Testis (tissue), 2 donors: ENCODE measurements at regions not wholly inside any gene's neighbourhood (a gene's known extent, or its start where the extent isn't known, plus 50 kb on each side); places are given as distances from the start of the nearest gene placed in this dataset.

Experiments used
- DNase-seq: peaks from one replicate; pipeline ENCODE4 v3.0.0-alpha.2; 2019
- H3K27ac ChIP-seq, 2 donors: fragments of 200-600 bp; sonication (generic); one replicate each; pipeline ENCODE4 v1.5.1; 2019
- H3K27me3 ChIP-seq: fragments of 200-600 bp; sonication (generic); one replicate; pipeline ENCODE4 v1.5.1; 2019
- H3K36me3 ChIP-seq: fragments of 200-600 bp; sonication (generic); one replicate; pipeline ENCODE4 v1.5.1; 2017; ENCODE audit warnings: low read depth; ENCODE audit errors: missing control alignments
- H3K4me1 ChIP-seq: fragments of 200-600 bp; sonication (generic); one replicate; pipeline ENCODE4 v1.5.1; 2019
- H3K4me3 ChIP-seq, 2 donors: fragments of 200-600 bp; sonication (generic); one replicate each; pipeline ENCODE4 v1.5.1; 2017 to 2019
- H3K9me3 ChIP-seq: fragments of 200-600 bp; sonication (generic); one replicate; pipeline ENCODE4 v1.5.1; 2017
- POLR2A ChIP-seq: fragments of 450-650 bp; IDR thresholded peaks from one replicate; pipeline ENCODE4 v1.6.1; 2017; ENCODE audit warnings: antibody characterized with exemption, mild to moderate bottlenecking, moderate library complexity
- WGBS, 2 donors: methylation state at CpG; one replicate each; pipeline ENCODE4 v1.1.5; 2018; 5-methylcytosine and 5-hydroxymethylcytosine counted together
- intact Hi-C: fragments of 100-400 bp; cut with DNase I; formaldehyde crosslinking; loops from one replicate; pipeline ENCODE4 v1.15.1; 2023; ENCODE audit warnings: low total_unique reads
- TF ChIP-seq, protein P1 (sequence below), 3 experiments: fragments of 450-650 bp in 2 of 3; fragments of 200-600 bp in 1 of 3; sonication (generic) in 1 of 3; IDR thresholded peaks; one replicate each; pipeline ENCODE4 v1.5.1; 2016 to 2019; ENCODE audit warnings: antibody characterized with exemption in 3 of 3, mild to moderate bottlenecking in 2 of 3, moderate library complexity in 1 of 3

DNA sequence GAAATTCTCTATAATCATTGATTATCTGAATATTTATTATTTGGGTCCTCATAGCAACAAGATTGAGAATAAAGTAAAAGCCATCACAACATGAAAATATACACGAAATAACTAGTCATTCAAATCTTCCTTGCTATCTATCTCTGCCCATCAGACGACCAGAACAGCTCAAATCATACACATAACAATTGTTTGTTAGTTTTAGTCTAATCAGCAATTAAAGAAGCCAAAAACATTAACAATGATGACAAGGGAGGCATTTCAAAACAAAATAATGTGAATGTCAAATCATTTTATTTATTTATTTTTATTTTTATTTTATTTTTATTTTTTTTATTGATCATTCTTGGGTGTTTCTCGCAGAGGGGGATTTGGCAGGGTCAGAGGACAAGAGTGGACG is 106.0 kb upstream of the BNC2 start:
- no peaks in the 10 kb centered on the region for H3K36me3 ChIP-seq
- H3K4me3 ChIP-seq: no peak overlapping the region
- no peaks in the 10 kb centered on the region for H3K9me3 ChIP-seq
- intact Hi-C loops: no loop called here
- TF ChIP-seq, protein P1, sequence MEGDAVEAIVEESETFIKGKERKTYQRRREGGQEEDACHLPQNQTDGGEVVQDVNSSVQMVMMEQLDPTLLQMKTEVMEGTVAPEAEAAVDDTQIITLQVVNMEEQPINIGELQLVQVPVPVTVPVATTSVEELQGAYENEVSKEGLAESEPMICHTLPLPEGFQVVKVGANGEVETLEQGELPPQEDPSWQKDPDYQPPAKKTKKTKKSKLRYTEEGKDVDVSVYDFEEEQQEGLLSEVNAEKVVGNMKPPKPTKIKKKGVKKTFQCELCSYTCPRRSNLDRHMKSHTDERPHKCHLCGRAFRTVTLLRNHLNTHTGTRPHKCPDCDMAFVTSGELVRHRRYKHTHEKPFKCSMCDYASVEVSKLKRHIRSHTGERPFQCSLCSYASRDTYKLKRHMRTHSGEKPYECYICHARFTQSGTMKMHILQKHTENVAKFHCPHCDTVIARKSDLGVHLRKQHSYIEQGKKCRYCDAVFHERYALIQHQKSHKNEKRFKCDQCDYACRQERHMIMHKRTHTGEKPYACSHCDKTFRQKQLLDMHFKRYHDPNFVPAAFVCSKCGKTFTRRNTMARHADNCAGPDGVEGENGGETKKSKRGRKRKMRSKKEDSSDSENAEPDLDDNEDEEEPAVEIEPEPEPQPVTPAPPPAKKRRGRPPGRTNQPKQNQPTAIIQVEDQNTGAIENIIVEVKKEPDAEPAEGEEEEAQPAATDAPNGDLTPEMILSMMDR (IDR thresholded peaks at IDR 0.05): no peak
- no peak for TF ChIP-seq POLR2A
- no peak for DNase-seq
- H3K27ac ChIP-seq: no peak overlapping the region
- WGBS, 2 donors: 75 to 79% methylated on average over 4 of the region's 4 CpGs
- no peaks in the 10 kb centered on the region for H3K27me3 ChIP-seq
- H3K4me1 ChIP-seq: no peaks in the 10 kb centered on the region

DNA sequence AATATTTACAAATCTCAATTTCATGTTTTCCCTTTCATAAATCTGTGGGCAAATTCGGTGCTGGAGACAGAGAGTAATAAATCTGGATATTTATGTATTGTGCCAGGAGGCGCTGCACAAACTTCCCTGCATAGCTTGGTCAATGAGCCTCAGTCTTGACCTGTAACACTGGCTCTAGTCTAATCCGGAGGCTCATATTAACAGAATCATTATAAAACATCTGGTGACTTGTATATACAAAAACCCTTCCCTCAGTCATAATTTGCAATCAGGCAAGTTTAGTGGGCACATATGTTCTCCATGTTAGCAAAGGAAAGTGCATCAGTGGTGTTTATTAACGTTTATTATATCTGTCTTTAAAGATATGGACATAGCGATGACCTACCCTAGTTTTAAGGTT is 104.0 kb upstream of the BNC2 start:
- no peak overlapping the region for H3K4me3 ChIP-seq
- TF ChIP-seq POLR2A: no peak
- TF ChIP-seq, protein P1 (IDR thresholded peaks at IDR 0.05): no peak
- H3K9me3 ChIP-seq: no peaks in the 10 kb centered on the region
- no peaks in the 10 kb centered on the region for H3K27me3 ChIP-seq
- DNase-seq: no peak
- no peaks in the 10 kb centered on the region for H3K4me1 ChIP-seq
- intact Hi-C loops: no loop called here
- H3K36me3 ChIP-seq: no peaks in the 10 kb centered on the region
- 70 to 72% methylated on average over 5 of the region's 5 CpGs for WGBS, 2 donors
- no peak overlapping the region for H3K27ac ChIP-seq

DNA sequence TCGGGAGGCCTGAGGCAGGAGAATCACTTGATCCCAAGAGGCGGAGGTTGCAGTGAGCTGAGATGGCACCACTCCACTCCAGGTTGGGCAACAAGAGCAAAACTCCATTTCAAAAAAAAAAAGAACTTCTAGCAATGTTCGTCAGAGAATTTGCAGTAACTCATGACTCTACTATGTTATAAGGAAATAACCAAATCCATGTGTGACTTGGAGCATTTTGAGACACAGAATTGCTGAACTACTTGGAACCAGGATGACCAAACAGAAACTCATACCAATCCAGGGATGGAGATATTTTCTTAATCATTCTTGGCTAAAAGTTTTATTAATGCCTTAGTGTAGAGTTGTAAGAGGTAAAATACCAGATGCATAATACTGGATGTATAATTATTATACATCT is 99.9 kb upstream of the BNC2 start:
- TF ChIP-seq, protein P1 (IDR thresholded peaks at IDR 0.05): no peak
- no peak for TF ChIP-seq POLR2A
- Histone ChIP-seq H3K27me3 (no peaks in the 10 kb centered on the region), H3K4me3 (no peak overlapping the region), H3K36me3 (no peaks in the 10 kb centered on the region), H3K27ac (no peak overlapping the region), H3K4me1 (no peaks in the 10 kb centered on the region), H3K9me3 (no peaks in the 10 kb centered on the region)
- no peak for DNase-seq
- intact Hi-C loops: no loop called here
- 96 to 100% methylated on average over 3 of the region's 3 CpGs for WGBS, 2 donors

DNA sequence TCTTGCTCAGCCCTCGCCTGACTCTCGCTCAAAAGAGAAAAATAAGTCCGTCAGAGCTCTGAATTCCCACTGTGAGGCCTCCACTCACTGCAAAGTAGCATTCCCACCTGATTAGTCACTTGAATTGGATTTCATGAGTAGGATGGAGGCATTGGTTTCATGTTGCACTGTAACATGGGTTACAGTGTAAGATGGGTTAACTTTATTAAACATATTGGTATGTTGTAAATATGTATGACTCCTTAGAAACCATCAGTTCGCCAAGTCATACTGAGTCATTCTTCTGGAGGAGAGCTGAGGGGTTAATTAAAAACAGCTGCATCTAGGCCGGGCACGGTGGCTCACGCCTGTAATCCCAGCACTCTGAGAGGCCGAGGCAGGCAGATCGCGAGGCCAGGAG is 93.8 kb upstream of the BNC2 start:
- intact Hi-C loops: no loop called here
- no peak for TF ChIP-seq POLR2A
- TF ChIP-seq, protein P1 (IDR thresholded peaks at IDR 0.05): no peak
- H3K4me3 ChIP-seq: no peak overlapping the region
- no peak for DNase-seq
- no peaks in the 10 kb centered on the region for H3K4me1 ChIP-seq
- no peaks in the 10 kb centered on the region for H3K9me3 ChIP-seq
- H3K36me3 ChIP-seq: no peaks in the 10 kb centered on the region
- H3K27me3 ChIP-seq: no peaks in the 10 kb centered on the region
- H3K27ac ChIP-seq: no peak overlapping the region
- 76 to 81% methylated on average over 10 of the region's 10 CpGs for WGBS, 2 donors

DNA sequence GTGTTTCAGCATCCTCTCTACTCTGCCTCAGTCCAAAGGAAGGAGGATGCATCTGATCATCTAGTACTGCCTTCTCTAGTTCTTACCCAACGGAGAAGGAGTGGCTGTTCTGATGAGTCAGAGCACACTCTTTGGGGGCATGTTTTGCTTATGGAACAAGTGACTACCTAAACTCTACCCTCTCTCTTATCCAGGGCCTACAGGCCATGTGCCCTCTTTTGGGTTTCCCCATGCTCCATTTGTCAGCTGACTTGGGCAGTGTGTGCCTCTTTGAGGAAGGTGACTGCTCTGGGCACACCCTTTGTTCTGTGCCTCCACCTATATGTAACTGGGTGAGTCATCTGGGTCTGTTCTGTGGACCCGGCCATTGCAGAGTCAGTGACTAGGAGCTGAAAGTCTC is 89.6 kb upstream of the BNC2 start:
- Histone ChIP-seq H3K4me3 (no peak overlapping the region), H3K27ac (no peak overlapping the region), H3K36me3 (no peaks in the 10 kb centered on the region), H3K9me3 (no peaks in the 10 kb centered on the region), H3K4me1 (no peaks in the 10 kb centered on the region), H3K27me3 (no peaks in the 10 kb centered on the region)
- intact Hi-C loops: no loop called here
- TF ChIP-seq, protein P1 (IDR thresholded peaks at IDR 0.05): no peak
- no peak for TF ChIP-seq POLR2A
- 93 to 95% methylated on average over 2 of the region's 2 CpGs for WGBS, 2 donors
- no peak for DNase-seq
